Activated B cell treated with CpG ODN at 0.5 μM for 24 hours (primary cell): ENCODE measurements at regions not wholly inside any gene's neighbourhood (a gene's known extent, or its start where the extent isn't known, plus 50 kb on each side); places are given as distances from the start of the nearest gene placed in this dataset.

Experiments
- ATAC-seq: fragments of 200-7000 bp; cut with Tn5 transposase; one replicate; pipeline ENCODE4 v1.10.0; 2021; ENCODE audit warnings: low read depth, mild to moderate bottlenecking, moderate library complexity
- CTCF ChIA-PET: fragments of 350-600 bp; sonication (Branson Sonifier 250); formaldehyde crosslinking; loops from one replicate; lab custom pipeline; 2021; ENCODE audit warnings: antibody characterized with exemption; lab: Charles Lee
- POLR2A ChIA-PET: fragments of 350-600 bp; sonication (Branson Sonifier 250); formaldehyde crosslinking; loops from one replicate; lab custom pipeline; 2021; ENCODE audit warnings: antibody characterized with exemption; lab: Charles Lee
- DNase-seq: peaks from one replicate; pipeline ENCODE4 v3.0.0; 2022
- H3K27ac Mint-ChIP-seq: one replicate; pipeline ENCODE4 v1.8.0; 2020; ENCODE audit warnings: mixed read lengths
- H3K27me3 Mint-ChIP-seq: one replicate; pipeline ENCODE4 v1.8.0; 2021; ENCODE audit warnings: mixed read lengths
- H3K36me3 Mint-ChIP-seq: one replicate; pipeline ENCODE4 v1.8.0; 2021; ENCODE audit warnings: low read depth, mixed read lengths
- H3K4me1 Mint-ChIP-seq: one replicate; pipeline ENCODE4 v1.8.0; 2021; ENCODE audit warnings: mixed read lengths
- H3K4me3 Mint-ChIP-seq: one replicate; pipeline ENCODE4 v1.8.0; 2020; ENCODE audit warnings: mild to moderate bottlenecking, mixed read lengths
- H3K9me3 Mint-ChIP-seq: one replicate; pipeline ENCODE4 v1.8.0; 2020; ENCODE audit warnings: mixed read lengths
- intact Hi-C: fragments of 100-400 bp; cut with micrococcal nuclease; formaldehyde crosslinking; loops from one replicate; pipeline ENCODE4 v1.15.1; 2024
- TF ChIP-seq, protein P1 (sequence below): fragments of 200-600 bp; IDR thresholded peaks from one replicate; pipeline ENCODE4 v1.8.0; 2022; ENCODE audit warnings: antibody characterized with exemption, mild to moderate bottlenecking

DNA sequence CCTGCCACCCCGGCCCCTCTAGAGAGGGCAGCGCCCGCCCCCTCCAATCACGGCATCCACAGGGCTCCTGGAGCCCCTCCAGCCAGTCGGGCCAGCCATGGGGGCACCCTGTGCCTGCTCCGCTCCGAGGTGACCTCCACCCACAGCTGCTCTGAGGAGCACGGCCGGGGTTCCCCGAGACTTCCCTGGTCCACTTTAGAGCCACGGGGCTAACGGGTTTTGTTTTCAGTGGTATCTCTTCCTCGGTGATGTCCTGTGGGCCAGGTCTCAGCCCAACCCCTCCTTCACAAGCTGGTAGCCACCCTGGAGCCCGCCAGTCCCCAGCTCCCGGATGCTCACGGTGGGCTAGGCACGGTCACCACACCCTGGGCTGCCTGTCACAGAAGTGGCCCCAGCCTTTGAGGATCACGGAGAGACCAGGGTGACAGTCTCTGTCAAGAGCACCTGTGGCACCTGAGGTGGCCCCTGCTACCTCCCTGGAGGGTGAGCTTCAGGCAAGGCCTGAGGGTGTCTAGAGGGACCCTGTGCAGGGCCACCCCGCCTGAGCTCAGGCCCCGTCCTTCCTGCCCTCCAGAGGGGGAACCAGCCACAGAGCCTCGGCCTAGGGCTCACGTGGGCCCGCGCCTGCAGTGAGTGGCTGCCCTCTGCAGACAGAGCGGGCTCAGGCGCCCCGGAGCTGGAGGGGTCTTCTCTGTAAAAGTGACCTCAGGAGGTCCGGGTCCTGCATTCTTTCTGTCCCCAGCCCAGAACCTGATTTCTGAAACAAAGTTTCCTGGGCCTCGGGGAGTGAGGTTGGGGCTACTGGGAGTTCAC lies 146.0 kb upstream of the C14orf180 start:
- no peak overlapping the region for H3K4me3 Mint-ChIP-seq
- no peaks in the 10 kb centered on the region for H3K36me3 Mint-ChIP-seq
- H3K9me3 Mint-ChIP-seq, result no peaks in the 10 kb centered on the region

DNA sequence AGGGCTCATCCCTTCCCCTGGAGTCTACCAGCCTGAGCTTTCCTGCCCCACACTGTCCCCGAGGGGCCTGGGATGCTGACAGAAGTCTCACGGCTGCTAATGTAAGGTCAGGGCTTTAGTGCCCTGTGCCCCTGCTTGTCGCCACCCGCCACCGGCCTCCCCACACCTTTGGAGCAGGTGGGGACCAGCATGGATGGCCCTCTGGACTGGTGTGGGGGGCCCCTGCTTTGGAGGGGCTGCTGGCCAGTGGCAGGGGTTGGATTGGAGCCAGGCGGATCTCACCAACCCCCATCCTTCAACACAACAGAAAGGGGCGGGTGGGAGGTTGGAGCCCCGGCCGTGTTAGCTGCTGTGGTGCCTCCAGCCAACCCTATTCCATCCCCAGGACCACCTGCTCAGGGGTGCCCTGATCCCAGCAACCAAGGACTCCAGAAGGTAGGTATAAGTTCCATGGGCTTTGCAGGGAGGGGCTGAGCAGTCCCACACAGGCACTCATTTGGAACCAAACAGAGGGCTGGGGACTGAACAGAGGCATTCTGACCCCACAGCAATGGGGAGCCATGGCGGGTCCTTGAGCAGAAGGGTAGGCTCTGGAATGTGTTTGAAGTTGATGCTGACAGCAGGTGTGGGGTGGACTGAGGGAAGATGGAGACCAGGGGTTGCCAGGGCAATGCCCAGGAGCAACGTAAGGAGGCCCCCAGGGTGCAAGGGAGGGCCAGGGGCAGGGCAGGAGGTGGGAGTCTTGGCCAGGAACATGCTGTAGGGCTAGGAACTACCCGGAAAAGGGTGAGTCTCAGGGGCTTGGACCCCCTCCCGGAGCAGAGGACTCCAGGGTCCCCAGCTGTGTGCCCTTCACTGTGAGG lies 145.1 kb upstream of the C14orf180 start:
- TF ChIP-seq, protein P1, sequence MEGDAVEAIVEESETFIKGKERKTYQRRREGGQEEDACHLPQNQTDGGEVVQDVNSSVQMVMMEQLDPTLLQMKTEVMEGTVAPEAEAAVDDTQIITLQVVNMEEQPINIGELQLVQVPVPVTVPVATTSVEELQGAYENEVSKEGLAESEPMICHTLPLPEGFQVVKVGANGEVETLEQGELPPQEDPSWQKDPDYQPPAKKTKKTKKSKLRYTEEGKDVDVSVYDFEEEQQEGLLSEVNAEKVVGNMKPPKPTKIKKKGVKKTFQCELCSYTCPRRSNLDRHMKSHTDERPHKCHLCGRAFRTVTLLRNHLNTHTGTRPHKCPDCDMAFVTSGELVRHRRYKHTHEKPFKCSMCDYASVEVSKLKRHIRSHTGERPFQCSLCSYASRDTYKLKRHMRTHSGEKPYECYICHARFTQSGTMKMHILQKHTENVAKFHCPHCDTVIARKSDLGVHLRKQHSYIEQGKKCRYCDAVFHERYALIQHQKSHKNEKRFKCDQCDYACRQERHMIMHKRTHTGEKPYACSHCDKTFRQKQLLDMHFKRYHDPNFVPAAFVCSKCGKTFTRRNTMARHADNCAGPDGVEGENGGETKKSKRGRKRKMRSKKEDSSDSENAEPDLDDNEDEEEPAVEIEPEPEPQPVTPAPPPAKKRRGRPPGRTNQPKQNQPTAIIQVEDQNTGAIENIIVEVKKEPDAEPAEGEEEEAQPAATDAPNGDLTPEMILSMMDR, result no peak
- Mint-ChIP-seq H3K9me3 (no peaks in the 10 kb centered on the region), H3K27me3 (peaks cover 2% of the 10 kb centered on the region), H3K4me3 (no peak overlapping the region), H3K27ac (no peak overlapping the region), H3K36me3 (no peaks in the 10 kb centered on the region), H3K4me1 (no peaks in the 10 kb centered on the region)
- DNase-seq (no peak), ATAC-seq (no peak)
- intact Hi-C loops, result no loop called here
- ChIA-PET CTCF (no interaction called here), POLR2A (no interaction called here)

More for the DNA sequence above, 146.0 kb upstream of the C14orf180 start:
- ChIA-PET CTCF (no interaction called here), POLR2A (no interaction called here)
- TF ChIP-seq, protein P1, result no peak
- Mint-ChIP-seq H3K27ac (no peak overlapping the region), H3K27me3 (peaks cover 2% of the 10 kb centered on the region), H3K4me1 (no peaks in the 10 kb centered on the region)
- ATAC-seq, result no peak
- no peak for DNase-seq
- intact Hi-C loops, result no loop called here

DNA sequence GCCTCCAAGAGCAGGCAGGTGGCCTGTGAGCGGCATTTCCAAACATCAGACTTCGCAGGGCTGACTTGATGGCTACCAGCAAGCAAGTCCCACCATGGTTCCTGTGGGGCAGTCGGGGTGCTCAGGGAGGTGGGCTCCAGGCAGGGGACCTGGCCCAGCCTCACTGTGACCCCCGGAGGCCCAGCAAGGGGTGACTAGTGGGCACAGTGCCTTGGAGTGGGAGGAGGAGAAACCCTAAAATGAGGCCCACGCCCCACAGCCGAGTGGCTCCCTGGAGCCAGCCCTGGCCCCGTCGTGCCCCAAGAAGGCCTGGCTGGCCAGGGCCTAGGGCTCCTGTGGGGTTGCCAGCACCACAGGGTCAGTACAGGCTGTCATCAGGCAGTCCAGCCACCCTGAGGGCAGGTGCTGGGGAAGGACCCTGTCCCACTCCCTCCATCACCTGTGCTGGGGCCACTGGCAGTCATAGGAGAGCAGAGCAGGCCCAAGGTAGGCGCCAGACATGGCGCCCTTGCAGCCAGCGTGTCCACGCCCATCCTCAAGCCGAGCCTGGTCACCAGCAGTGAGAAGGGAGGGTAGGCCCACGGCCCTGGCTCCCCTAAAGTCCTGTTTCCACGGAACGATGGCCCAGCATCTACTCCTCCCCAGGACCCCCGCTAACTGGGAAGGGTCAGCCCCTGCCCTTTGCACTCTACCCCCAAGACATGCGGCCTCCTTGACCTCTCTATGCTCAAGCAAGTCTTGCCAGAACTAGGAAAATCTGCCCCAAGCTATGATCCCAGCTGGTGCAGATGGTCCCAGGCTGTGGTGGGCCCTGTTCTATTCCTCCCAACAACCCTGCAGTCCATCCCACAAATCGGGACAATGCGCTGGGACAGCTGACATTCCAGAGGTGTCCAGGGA lies 144.2 kb upstream of the C14orf180 start:
- no peak overlapping the region for H3K4me3 Mint-ChIP-seq
- TF ChIP-seq, protein P1, result no peak
- no peaks in the 10 kb centered on the region for H3K4me1 Mint-ChIP-seq
- ChIA-PET POLR2A (no interaction called here), CTCF (no interaction called here)
- no peak overlapping the region for H3K27ac Mint-ChIP-seq
- ATAC-seq (no peak), DNase-seq (no peak)
- H3K9me3 Mint-ChIP-seq, result no peaks in the 10 kb centered on the region
- intact Hi-C loops, result no loop called here
- H3K36me3 Mint-ChIP-seq, result no peaks in the 10 kb centered on the region
- H3K27me3 Mint-ChIP-seq, result peaks cover 2% of the 10 kb centered on the region

DNA sequence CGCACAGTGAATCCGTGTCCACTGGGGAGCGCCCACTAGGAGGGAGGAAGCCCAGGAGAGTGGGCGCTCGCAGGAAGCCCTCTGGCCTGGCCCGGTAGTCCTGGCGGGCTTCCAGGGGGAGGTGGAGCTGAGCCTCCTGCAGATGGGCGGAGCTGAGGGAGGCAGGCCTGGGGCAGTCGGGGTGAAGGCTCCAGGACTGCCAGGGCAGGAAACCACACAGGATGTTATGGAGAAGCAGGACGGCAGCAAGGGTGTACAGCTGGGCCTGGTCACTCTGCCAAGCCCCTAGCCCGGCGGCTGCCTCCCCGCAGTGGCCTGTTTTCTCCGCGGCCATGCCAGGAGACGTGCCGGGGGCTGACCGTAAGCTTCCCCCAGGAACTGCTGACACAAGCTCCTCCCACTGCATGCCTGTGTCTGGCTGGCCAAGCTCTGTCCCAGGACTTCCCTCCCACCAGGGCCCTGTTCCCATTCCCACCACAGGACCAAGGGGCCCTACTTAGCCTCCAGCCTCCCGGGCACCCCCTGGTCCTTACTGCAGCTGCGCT lies 143.4 kb upstream of the C14orf180 start:
- CTCF ChIA-PET, result no interaction called here
- Mint-ChIP-seq H3K36me3 (no peaks in the 10 kb centered on the region), H3K9me3 (no peaks in the 10 kb centered on the region), H3K4me1 (no peaks in the 10 kb centered on the region), H3K4me3 (no peak overlapping the region), H3K27ac (no peak overlapping the region), H3K27me3 (peaks cover 2% of the 10 kb centered on the region)
- intact Hi-C loops, result no loop called here
- POLR2A ChIA-PET, result no interaction called here
- TF ChIP-seq, protein P1, result no peak
- no peak for ATAC-seq
- DNase-seq, result no peak
